Neuronal stem cell (in vitro differentiated cells): ENCODE measurements at regions not wholly inside any gene's neighbourhood (a gene's known extent, or its start where the extent isn't known, plus 50 kb on each side); places are given as distances from the start of the nearest gene placed in this dataset.
"Not testable (repeated sequence)": the region's sequence is repeated elsewhere in the genome, so short reads cannot be mapped to it uniquely, and the experiment has no call there.

Source experiments
- DNase-seq: peaks from one replicate; pipeline ENCODE4 v3.0.0-alpha.2; 2013; ENCODE audit warnings: low spot score
- H2AFZ ChIP-seq: one replicate; pipeline ENCODE4 v1.6.1; 2013; ENCODE audit warnings: mild to moderate bottlenecking, low read length, inconsistent platforms
- H2AK5ac ChIP-seq: 2 replicates; pipeline ENCODE4 v1.6.1; 2013; ENCODE audit warnings: low read depth, mild to moderate bottlenecking, inconsistent platforms, low read length, moderate library complexity, mixed read lengths
- H2BK120ac ChIP-seq: 2 replicates; pipeline ENCODE4 v1.6.1; 2013; ENCODE audit warnings: low read depth, mild to moderate bottlenecking, inconsistent platforms, low read length, moderate library complexity, mixed read lengths
- H2BK12ac ChIP-seq: one replicate; pipeline ENCODE4 v1.6.1; 2013; ENCODE audit warnings: low read length, inconsistent platforms
- H2BK15ac ChIP-seq: 2 replicates; pipeline ENCODE4 v1.6.1; 2013; ENCODE audit warnings: mild to moderate bottlenecking, low read length, inconsistent platforms, mixed read lengths
- H2BK5ac ChIP-seq: one replicate; pipeline ENCODE4 v1.6.1; 2013; ENCODE audit warnings: inconsistent platforms, mild to moderate bottlenecking, low read length, moderate library complexity
- H3K14ac ChIP-seq: one replicate; pipeline ENCODE4 v1.6.1; 2013; ENCODE audit warnings: low read length, inconsistent platforms
- H3K18ac ChIP-seq: 2 replicates; pipeline ENCODE4 v1.6.1; 2013; ENCODE audit warnings: low read length, inconsistent platforms
- H3K23ac ChIP-seq: 2 replicates; pipeline ENCODE4 v1.6.1; 2013; ENCODE audit warnings: low read depth, mild to moderate bottlenecking, mixed read lengths, low read length, inconsistent platforms; ENCODE audit not compliant: poor library complexity
- H3K27ac ChIP-seq: replicated peaks from 3 replicates; pipeline ENCODE4 v1.5.1; 2013; ENCODE audit warnings: low read length, inconsistent platforms
- H3K27me3 ChIP-seq, 3 experiments: 2 replicates each; pipeline ENCODE4 v1.6.1; 2013; ENCODE audit warnings: low read length in 3 of 3, mild to moderate bottlenecking in 2 of 3, inconsistent platforms in 1 of 3, low read depth in 1 of 3, mixed read lengths in 1 of 3, moderate library complexity in 1 of 3; ENCODE audit not compliant: control insufficient read depth in 3 of 3, insufficient read depth in 3 of 3
- H3K36me3 ChIP-seq, 2 donors: replicated peaks in 1 of 2; 2 replicates each; pipeline ENCODE4 v1.6.1; 2013; ENCODE audit warnings: low read length in 2 of 2; ENCODE audit not compliant: control insufficient read depth in 2 of 2, insufficient read depth in 2 of 2
- H3K4ac ChIP-seq: 2 replicates; pipeline ENCODE4 v1.6.1; 2013; ENCODE audit warnings: inconsistent platforms, mild to moderate bottlenecking, low read length, moderate library complexity
- H3K4me1 ChIP-seq, 2 donors: 1 replicate in 1 of 2; 2 replicates in 1 of 2; pipeline ENCODE4 v1.6.1; 2013; ENCODE audit warnings: low read length in 2 of 2, low read depth in 1 of 2; ENCODE audit not compliant: control insufficient read depth in 2 of 2, insufficient read depth in 1 of 2
- H3K4me2 ChIP-seq: one replicate; pipeline ENCODE4 v1.6.1; 2013; ENCODE audit warnings: mild to moderate bottlenecking, low read length, inconsistent platforms; ENCODE audit not compliant: insufficient read depth, poor library complexity, severe bottlenecking
- H3K4me3 ChIP-seq, 2 donors: 2 replicates each; pipeline ENCODE4 v1.5.1; 2013; ENCODE audit warnings: low read length in 2 of 2, mild to moderate bottlenecking in 2 of 2, inconsistent platforms in 1 of 2, moderate library complexity in 1 of 2
- H3K79me1 ChIP-seq: one replicate; pipeline ENCODE4 v1.6.1; 2013; ENCODE audit warnings: low read depth, mild to moderate bottlenecking, inconsistent platforms, low read length, moderate library complexity
- H3K9ac ChIP-seq: one replicate; pipeline ENCODE4 v1.6.1; 2013; ENCODE audit warnings: mild to moderate bottlenecking, low read depth, low read length, inconsistent platforms; ENCODE audit not compliant: poor library complexity
- H3K9me3 ChIP-seq, 2 donors: replicated peaks in 1 of 2; 2 replicates each; pipeline versions ENCODE3 to v1.6.1; 2013; ENCODE audit warnings: low read length in 2 of 2, mild to moderate bottlenecking in 2 of 2, inconsistent platforms in 1 of 2, low read depth in 1 of 2, mixed read lengths in 1 of 2, moderate library complexity in 1 of 2; ENCODE audit not compliant: control insufficient read depth in 2 of 2, insufficient read depth in 1 of 2
- H4K8ac ChIP-seq: one replicate; pipeline ENCODE4 v1.6.1; 2013; ENCODE audit warnings: low read depth, mild to moderate bottlenecking, inconsistent platforms, low read length, moderate library complexity
- H4K91ac ChIP-seq: one replicate; pipeline ENCODE4 v1.6.1; 2013; ENCODE audit warnings: low read length, low read depth, mild to moderate bottlenecking, inconsistent platforms; ENCODE audit not compliant: poor library complexity
- WGBS, 2 donors: extraction: QIAGEN DNeasy Blood & Tissue Kit; methylation state at CpG; one replicate each; pipeline ENCODE4 v1.1.7; 2013; ENCODE audit warnings: missing lambda C conversion rate in 2 of 2, mixed read lengths in 1 of 2; ENCODE audit not compliant: insufficient read length in 2 of 2, insufficient replicate concordance in 1 of 2; ENCODE audit errors: extremely low coverage in 2 of 2; 5-methylcytosine and 5-hydroxymethylcytosine counted together

- Histone ChIP-seq H2AFZ (no peak overlapping the region), H3K4me3 (no peak overlapping the region), H2BK5ac (no peak overlapping the region), H3K14ac (no peak overlapping the region), H4K91ac (no peak overlapping the region), H3K9me3 (peaks cover 0 to 1% of the 10 kb centered on the region in 2 donors), H3K18ac (no peak overlapping the region), H2AK5ac (no peak overlapping the region), H3K4ac (no peak overlapping the region), H2BK120ac (no peak overlapping the region), H3K9ac (no peak overlapping the region), H3K27me3 (no peaks in the 10 kb centered on the region), H3K36me3 (no peaks in the 10 kb centered on the region), H3K23ac (no peak overlapping the region), H4K8ac (no peak overlapping the region), H3K4me2 (no peak overlapping the region), H2BK15ac (no peak overlapping the region), H2BK12ac (no peak overlapping the region), H3K79me1 (no peaks in the 10 kb centered on the region), H3K27ac (no peak overlapping the region), H3K4me1 (no peaks in the 10 kb centered on the region)
- WGBS, 2 donors, result no CpG with 5 or more reads among the region's 6 CpGs
- DNase-seq, result no peak
These were observed 134.1 kb upstream of the LMNTD1 start for GRCh38 chr12:25687226-25687625.

GRCh38 chr12:25688851-25689250 lies 135.8 kb upstream of the LMNTD1 start:
- H3K27me3 ChIP-seq, H4K8ac ChIP-seq, H2AFZ ChIP-seq, H3K36me3 ChIP-seq, H4K91ac ChIP-seq, H3K4me2 ChIP-seq, H3K9ac ChIP-seq, H3K9me3 ChIP-seq, H2AK5ac ChIP-seq, H3K27ac ChIP-seq, H3K4me3 ChIP-seq, H3K14ac ChIP-seq, H2BK120ac ChIP-seq, H3K4me1 ChIP-seq, DNase-seq, H2BK12ac ChIP-seq, H3K18ac ChIP-seq, H3K4ac ChIP-seq, H2BK15ac ChIP-seq, H3K23ac ChIP-seq, H3K79me1 ChIP-seq, H2BK5ac ChIP-seq: not testable (repeated sequence)
- no CpG with 5 or more reads among the region's 9 CpGs for WGBS, 2 donors

- no peak overlapping the region for H2BK5ac ChIP-seq
- no peak for DNase-seq
- no peak overlapping the region for H4K91ac ChIP-seq
- no CpG with 5 or more reads among the region's 5 CpGs for whole genome bisulfite sequencing, 2 donors
- H2BK120ac ChIP-seq, result no peak overlapping the region
- H2AFZ ChIP-seq, result no peak overlapping the region
- H3K4me2 ChIP-seq, result no peak overlapping the region
- peaks cover 0 to 1% of the 10 kb centered on the region in 2 donors for H3K9me3 ChIP-seq
- no peaks in the 10 kb centered on the region for H3K4me1 ChIP-seq
- H3K18ac ChIP-seq, result no peak overlapping the region
- no peaks in the 10 kb centered on the region for H3K79me1 ChIP-seq
- H3K9ac ChIP-seq, result no peak overlapping the region
- no peak overlapping the region for H3K4ac ChIP-seq
- H3K36me3 ChIP-seq, result no peaks in the 10 kb centered on the region
- peak overlapping the region; percentile 39 for H2BK15ac ChIP-seq
- H3K14ac ChIP-seq, result no peak overlapping the region
- no peak overlapping the region for H3K4me3 ChIP-seq
- H2BK12ac ChIP-seq, result no peak overlapping the region
- no peak overlapping the region for H2AK5ac ChIP-seq
- no peak overlapping the region for H3K23ac ChIP-seq
- no peaks in the 10 kb centered on the region for H3K27me3 ChIP-seq
- no peak overlapping the region for H3K27ac ChIP-seq
- no peak overlapping the region for H4K8ac ChIP-seq
These were observed 137.0 kb upstream of the LMNTD1 start for GRCh38 chr12:25689996-25690501.

- H3K14ac ChIP-seq, result no peak overlapping the region
- H2AFZ ChIP-seq, result no peak overlapping the region
- H3K4me2 ChIP-seq, result no peak overlapping the region
- H3K9me3 ChIP-seq, result peaks cover 0 to 1% of the 10 kb centered on the region in 2 donors
- H4K91ac ChIP-seq, result no peak overlapping the region
- no peaks in the 10 kb centered on the region for H3K36me3 ChIP-seq
- H3K18ac ChIP-seq, result no peak overlapping the region
- no peak overlapping the region for H3K4me3 ChIP-seq
- no peak overlapping the region for H2AK5ac ChIP-seq
- no peaks in the 10 kb centered on the region for H3K4me1 ChIP-seq
- H4K8ac ChIP-seq, result no peak overlapping the region
- H3K79me1 ChIP-seq, result no peaks in the 10 kb centered on the region
- DNase-seq, result no peak
- no peak overlapping the region for H3K23ac ChIP-seq
- H3K4ac ChIP-seq, result no peak overlapping the region
- no peak overlapping the region for H2BK5ac ChIP-seq
- H2BK120ac ChIP-seq, result no peak overlapping the region
- no peak overlapping the region for H3K27ac ChIP-seq
- H2BK12ac ChIP-seq, result no peak overlapping the region
- H3K27me3 ChIP-seq, result no peaks in the 10 kb centered on the region
- H2BK15ac ChIP-seq, result no peak overlapping the region
- no peak overlapping the region for H3K9ac ChIP-seq
- no CpG with 5 or more reads among the region's 8 CpGs for WGBS, 2 donors
These were observed 138.1 kb upstream of the LMNTD1 start for GRCh38 chr12:25690996-25691864.
